Spleen (tissue), 11 donors: ENCODE measurements at regions not wholly inside any gene's neighbourhood (a gene's known extent, or its start where the extent isn't known, plus 50 kb on each side); places are given as distances from the start of the nearest gene placed in this dataset.

ENCODE experiments used
- DNase-seq: peaks from one replicate; pipeline ENCODE4 v3.0.0-alpha.2; 2020
- H3K27ac ChIP-seq, 8 donors: fragments of 200-600 bp; sonication (generic) in 7 of 8; 1 replicate in 4 of 8; 2 replicates in 4 of 8; pipeline versions ENCODE4 v1.5.0 to v1.8.0; 2016 to 2021; ENCODE audit warnings: inconsistent platforms in 4 of 8, mild to moderate bottlenecking in 4 of 8, moderate library complexity in 1 of 8
- H3K27me3 ChIP-seq, 7 donors: fragments of 200-600 bp; sonication (generic) in 6 of 7; replicated peaks in 1 of 7; 1 replicate in 4 of 7; 2 replicates in 3 of 7; pipeline versions ENCODE4 v1.5.0 to v1.8.0; 2016 to 2021; ENCODE audit warnings: inconsistent platforms in 3 of 7, mild to moderate bottlenecking in 1 of 7
- H3K36me3 ChIP-seq, 6 donors: fragments of 200-600 bp; sonication (generic) in 5 of 6; 1 replicate in 4 of 6; 2 replicates in 2 of 6; pipeline versions ENCODE4 v1.5.0 to v1.8.0; 2016 to 2021; ENCODE audit warnings: inconsistent platforms in 2 of 6
- H3K4me1 ChIP-seq, 6 donors: fragments of 200-600 bp; sonication (generic) in 5 of 6; 1 replicate in 3 of 6; 2 replicates in 3 of 6; pipeline versions ENCODE4 v1.5.0 to v1.8.0; 2016 to 2021; ENCODE audit warnings: inconsistent platforms in 3 of 6
- H3K4me3 ChIP-seq, 8 donors: fragments of 200-600 bp; sonication (generic) in 7 of 8; 1 replicate in 4 of 8; 2 replicates in 4 of 8; pipeline versions ENCODE4 v1.5.0 to v1.8.0; 2016 to 2021; ENCODE audit warnings: inconsistent platforms in 4 of 8, mild to moderate bottlenecking in 4 of 8, moderate library complexity in 2 of 8
- H3K9me3 ChIP-seq, 8 donors: fragments of 200-600 bp; sonication (generic) in 7 of 8; 1 replicate in 4 of 8; 2 replicates in 4 of 8; pipeline versions ENCODE4 v1.5.0 to v1.8.0; 2016 to 2021; ENCODE audit warnings: inconsistent platforms in 4 of 8
- POLR2A ChIP-seq, 3 donors: fragments of 450-650 bp; IDR thresholded peaks; one replicate each; pipeline ENCODE4 v1.5.1; 2017; ENCODE audit warnings: antibody characterized with exemption in 3 of 3, mild to moderate bottlenecking in 1 of 3
- POLR2AphosphoS5 ChIP-seq, 3 donors: sonication (generic); formaldehyde crosslinking; IDR thresholded peaks; one replicate each; pipeline ENCODE4 v1.5.1; 2017; ENCODE audit warnings: antibody characterized with exemption in 3 of 3
- WGBS, 5 donors: extraction: QIAGEN DNeasy Blood & Tissue Kit in 3 of 5; methylation state at CpG; one replicate each; pipeline versions ENCODE4 v1.1.5 to v1.1.7; 2013 to 2018; 5-methylcytosine and 5-hydroxymethylcytosine counted together
- intact Hi-C: fragments of 100-400 bp; cut with DNase I; formaldehyde crosslinking; loops from one replicate; pipeline ENCODE4 v1.15.0; 2023; ENCODE audit warnings: low total_unique reads
- TF ChIP-seq, protein P1 (sequence below), 11 experiments: fragments of 200-600 bp in 7 of 11; fragments of 450-650 bp in 4 of 11; sonication (generic) in 4 of 11; IDR thresholded peaks in 8 of 11; conservative IDR thresholded peaks in 3 of 11; 1 replicate in 7 of 11; 2 replicates in 4 of 11; pipeline versions ENCODE4 v1.4.0 to v1.8.0; 2016 to 2021; ENCODE audit warnings: antibody characterized with exemption in 11 of 11, inconsistent platforms in 4 of 11, mild to moderate bottlenecking in 1 of 11
- donor health status: healthy with polysubstance abuse.
- donor health status: DM: no; HTN: no; CAD: no; lungs with moderate emphysema.
- donor health status: DM: no; HTN: no; CAD: no.
- donor health status: Bipolar disorder and iron deficiency.
- donor health status: healthy.
- donor health status: DM: no; HTN: no; CAD: no.
- donor health status: DM: yes; HTN: yes; CAD: no.

DNA sequence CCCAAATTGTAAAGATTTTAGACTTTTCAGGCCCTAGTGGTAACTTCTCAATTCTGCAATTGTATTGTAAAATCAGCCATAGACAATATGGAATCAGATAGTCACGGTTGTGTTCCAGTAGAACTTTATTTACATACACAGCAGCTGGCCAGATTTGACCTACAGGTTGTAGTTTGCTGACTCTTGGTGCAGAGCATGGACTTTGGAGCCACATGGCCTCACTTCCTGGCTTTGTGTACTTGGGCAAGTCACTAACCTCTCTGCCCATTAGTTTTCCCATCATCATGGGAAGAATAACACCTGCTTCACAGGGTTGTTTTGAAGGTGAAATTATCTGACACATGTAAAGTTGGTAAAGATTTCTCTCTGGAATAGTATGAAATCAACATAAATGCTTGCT lies 147.6 kb downstream of the TMEM200C start:
- TF ChIP-seq POLR2A (IDR thresholded peaks at IDR 0.05) (no peak), POLR2AphosphoS5 (IDR thresholded peaks at IDR 0.05) (no peak)
- TF ChIP-seq, protein P1, sequence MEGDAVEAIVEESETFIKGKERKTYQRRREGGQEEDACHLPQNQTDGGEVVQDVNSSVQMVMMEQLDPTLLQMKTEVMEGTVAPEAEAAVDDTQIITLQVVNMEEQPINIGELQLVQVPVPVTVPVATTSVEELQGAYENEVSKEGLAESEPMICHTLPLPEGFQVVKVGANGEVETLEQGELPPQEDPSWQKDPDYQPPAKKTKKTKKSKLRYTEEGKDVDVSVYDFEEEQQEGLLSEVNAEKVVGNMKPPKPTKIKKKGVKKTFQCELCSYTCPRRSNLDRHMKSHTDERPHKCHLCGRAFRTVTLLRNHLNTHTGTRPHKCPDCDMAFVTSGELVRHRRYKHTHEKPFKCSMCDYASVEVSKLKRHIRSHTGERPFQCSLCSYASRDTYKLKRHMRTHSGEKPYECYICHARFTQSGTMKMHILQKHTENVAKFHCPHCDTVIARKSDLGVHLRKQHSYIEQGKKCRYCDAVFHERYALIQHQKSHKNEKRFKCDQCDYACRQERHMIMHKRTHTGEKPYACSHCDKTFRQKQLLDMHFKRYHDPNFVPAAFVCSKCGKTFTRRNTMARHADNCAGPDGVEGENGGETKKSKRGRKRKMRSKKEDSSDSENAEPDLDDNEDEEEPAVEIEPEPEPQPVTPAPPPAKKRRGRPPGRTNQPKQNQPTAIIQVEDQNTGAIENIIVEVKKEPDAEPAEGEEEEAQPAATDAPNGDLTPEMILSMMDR (IDR thresholded peaks at IDR 0.05 in 8 of 11, conservative IDR thresholded peaks at IDR 0.05 in 3 of 11): no peak
- intact Hi-C loops: no loop called here
- H3K4me3 ChIP-seq: no peak overlapping the region
- no peaks in the 10 kb centered on the region for H3K36me3 ChIP-seq
- no peak for DNase-seq
- H3K27me3 ChIP-seq: no peaks in the 10 kb centered on the region
- no peaks in the 10 kb centered on the region for H3K9me3 ChIP-seq
- 62 to 89% (median 76%) methylated on average over 1 of the region's 1 CpG for WGBS, 5 donors
- H3K4me1 ChIP-seq: no peaks in the 10 kb centered on the region
- H3K27ac ChIP-seq: no peak overlapping the region

DNA sequence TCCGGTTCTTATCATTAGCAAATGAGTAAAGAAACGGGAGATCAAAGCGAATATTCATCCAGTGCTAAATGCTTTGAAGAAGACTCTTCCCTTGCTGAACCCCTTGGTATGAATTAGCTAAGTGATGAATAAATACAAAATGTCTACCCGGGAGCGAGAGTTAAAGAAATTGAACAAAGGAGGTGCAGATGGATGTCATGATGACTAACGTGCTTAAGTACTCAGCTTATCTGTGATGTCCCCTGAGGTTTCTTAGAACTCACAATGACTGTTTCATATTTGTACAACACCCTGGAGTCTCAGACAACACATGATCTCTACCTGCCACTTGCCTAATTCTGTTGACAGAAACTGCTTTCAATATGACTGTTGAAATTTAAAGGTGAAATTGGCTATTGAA lies 148.5 kb downstream of the TMEM200C start:
- WGBS, 5 donors: 52 to 63% (median 61%) methylated on average over 6 of the region's 6 CpGs
- no peaks in the 10 kb centered on the region for H3K4me1 ChIP-seq
- no peak for TF ChIP-seq POLR2AphosphoS5 (IDR thresholded peaks at IDR 0.05)
- no peak for TF ChIP-seq POLR2A (IDR thresholded peaks at IDR 0.05)
- TF ChIP-seq, protein P1 (IDR thresholded peaks at IDR 0.05 in 8 of 11, conservative IDR thresholded peaks at IDR 0.05 in 3 of 11): no peak
- no peak overlapping the region for H3K27ac ChIP-seq
- H3K4me3 ChIP-seq: no peak overlapping the region
- no peaks in the 10 kb centered on the region for H3K36me3 ChIP-seq
- no peaks in the 10 kb centered on the region for H3K9me3 ChIP-seq
- peaks cover 0 to 5% (median 0%) of the 10 kb centered on the region in 7 donors for H3K27me3 ChIP-seq
- intact Hi-C loops: no loop called here
- DNase-seq: no peak

DNA sequence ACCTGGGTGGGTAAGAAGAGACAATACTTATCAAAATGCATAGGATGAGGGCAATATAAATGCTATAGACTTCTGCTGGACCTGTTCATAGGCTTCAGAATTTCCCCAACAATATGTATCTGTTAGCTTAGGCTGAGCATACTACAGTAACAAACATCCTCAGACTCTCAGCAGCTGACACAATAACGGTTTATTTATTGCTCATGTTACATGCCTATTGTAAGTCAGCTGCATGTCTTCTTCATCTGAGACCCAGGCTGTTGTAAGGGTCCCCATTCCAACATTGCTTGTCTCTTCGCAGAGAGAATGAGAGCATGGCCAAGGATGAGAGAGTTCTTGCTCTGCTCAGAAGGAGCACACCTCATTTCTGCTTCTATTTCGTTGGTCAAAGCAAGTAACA lies 150.7 kb downstream of the TMEM200C start:
- no peaks in the 10 kb centered on the region for H3K9me3 ChIP-seq
- TF ChIP-seq POLR2A (IDR thresholded peaks at IDR 0.05) (no peak), POLR2AphosphoS5 (IDR thresholded peaks at IDR 0.05) (no peak)
- TF ChIP-seq, protein P1 (IDR thresholded peaks at IDR 0.05 in 8 of 11, conservative IDR thresholded peaks at IDR 0.05 in 3 of 11): no peak
- no peak overlapping the region for H3K4me3 ChIP-seq
- no peak overlapping the region for H3K27ac ChIP-seq
- no peaks in the 10 kb centered on the region for H3K36me3 ChIP-seq
- peaks cover 0 to 6% (median 0%) of the 10 kb centered on the region in 7 donors for H3K27me3 ChIP-seq
- no peak for DNase-seq
- 54 to 78% (median 59%) methylated on average over 3 of the region's 3 CpGs for WGBS, 5 donors
- H3K4me1 ChIP-seq: no peaks in the 10 kb centered on the region
- intact Hi-C loops: no loop called here

DNA sequence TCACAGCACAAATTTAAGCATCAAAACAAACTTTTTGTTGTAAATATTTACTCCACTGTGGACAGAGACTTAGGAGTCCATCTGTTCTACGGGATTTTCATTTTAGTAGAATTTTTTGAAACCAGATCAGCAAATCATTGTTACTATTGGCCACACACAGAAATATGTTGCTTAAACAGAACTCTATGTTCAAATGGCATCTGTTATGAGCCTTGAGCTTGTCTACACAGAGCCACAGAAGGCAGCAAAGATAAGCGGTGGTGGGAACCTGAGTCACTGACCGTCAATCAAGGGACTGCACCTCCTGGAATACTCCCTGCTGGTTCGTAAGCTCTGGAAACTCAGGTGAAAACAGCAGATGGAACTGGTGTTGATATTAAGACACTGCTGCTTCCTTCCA lies 156.8 kb downstream of the TMEM200C start:
- Histone ChIP-seq H3K4me3 (no peak overlapping the region), H3K27me3 (peaks cover 0 to 6% (median 0%) of the 10 kb centered on the region in 7 donors), H3K36me3 (no peaks in the 10 kb centered on the region), H3K4me1 (no peaks in the 10 kb centered on the region), H3K27ac (no peak overlapping the region), H3K9me3 (no peaks in the 10 kb centered on the region)
- DNase-seq: no peak
- TF ChIP-seq POLR2AphosphoS5 (IDR thresholded peaks at IDR 0.05) (no peak), POLR2A (IDR thresholded peaks at IDR 0.05) (no peak)
- TF ChIP-seq, protein P1 (IDR thresholded peaks at IDR 0.05 in 8 of 11, conservative IDR thresholded peaks at IDR 0.05 in 3 of 11): no peak
- intact Hi-C loops: no loop called here
- 67 to 81% (median 78%) methylated on average over 4 of the region's 4 CpGs for WGBS, 5 donors
